ENCODE measurements at regions not wholly inside any gene's neighbourhood (a gene's known extent, or its start where the extent isn't known, plus 50 kb on each side); places are given as distances from the start of the nearest gene placed in this dataset.
"Not testable (repeated sequence)": the region's sequence is repeated elsewhere in the genome, so short reads cannot be mapped to it uniquely, and the experiment has no call there.

DNA sequence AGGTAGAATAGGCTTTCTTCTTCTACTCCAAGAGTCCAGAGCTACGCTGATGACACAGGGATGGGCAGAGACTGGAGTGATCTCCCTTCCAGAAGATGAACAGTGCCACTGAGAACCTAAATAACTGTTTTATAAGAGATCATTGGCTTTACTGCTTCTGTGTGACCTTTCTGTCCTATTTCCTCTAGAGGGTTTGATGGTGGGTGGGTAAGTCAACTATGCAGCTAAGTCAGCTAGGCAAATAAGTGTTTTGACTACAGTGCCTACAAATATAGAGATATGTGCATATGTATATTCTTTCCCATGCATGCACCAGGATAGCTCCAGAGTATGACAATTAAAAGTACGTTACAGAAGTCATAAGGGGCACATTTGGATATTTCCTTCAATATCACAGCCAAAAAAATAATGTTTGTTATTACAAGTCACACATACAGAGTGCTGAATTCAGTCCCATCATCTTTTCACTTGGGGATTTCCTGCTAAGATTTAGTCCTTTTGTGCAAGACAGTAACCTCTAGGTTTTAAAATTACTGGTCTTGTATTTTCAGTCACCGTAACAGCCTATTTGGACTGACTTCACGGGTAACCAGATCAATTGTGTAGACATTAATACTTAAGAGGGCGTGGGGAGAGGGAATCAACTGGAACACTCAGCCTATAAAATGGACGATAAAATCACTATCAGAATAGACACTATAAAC is 412.6 kb upstream of the SOX5 start:
- ATAC-seq (no peak), DNase-seq (no peak)

- ATAC-seq, result no peak
- no peak for DNase-seq
Measured at GRCh38 chr12:24360907-24361306, 411.4 kb upstream of the SOX5 start.

- no peak for DNase-seq
- ATAC-seq, result no peak
Measured at GRCh38 chr12:24360461-24360860, 411.0 kb upstream of the SOX5 start.

- ATAC-seq (no peak), DNase-seq (no peak)
Measured at GRCh38 chr12:24360057-24360456, 410.6 kb upstream of the SOX5 start.

GRCh38 chr12:24359418-24359817 is 409.9 kb upstream of the SOX5 start:
- DNase-seq (no peak), ATAC-seq (no peak)

DNA sequence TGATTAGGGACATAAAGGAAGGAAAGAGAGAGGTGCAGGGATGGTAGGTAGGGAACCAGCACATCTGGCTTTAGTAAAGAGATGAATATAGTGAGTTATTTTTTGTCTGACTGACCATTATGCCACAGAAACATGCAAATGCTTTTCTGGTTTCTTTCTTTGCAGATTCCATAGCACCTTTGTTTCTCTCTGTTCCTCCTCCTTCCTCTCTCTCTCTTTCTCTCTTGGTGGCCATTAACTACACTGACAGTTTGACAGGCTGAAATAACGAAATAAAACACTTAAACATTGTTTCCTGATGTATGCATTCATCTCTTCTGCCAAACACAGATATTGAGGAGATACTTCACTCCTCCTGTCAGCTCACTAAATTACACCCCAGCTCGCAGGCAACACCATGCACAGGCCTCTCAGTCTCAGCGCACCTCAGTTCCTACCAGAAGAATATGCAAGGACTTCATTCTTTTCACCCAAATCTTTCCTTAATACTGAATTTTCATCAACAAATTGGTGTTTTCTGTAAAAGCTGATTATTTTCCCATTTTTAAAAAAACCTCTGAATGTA is 406.9 kb upstream of the SOX5 start:
- DNase-seq (no peak), ATAC-seq (no peak)

DNA sequence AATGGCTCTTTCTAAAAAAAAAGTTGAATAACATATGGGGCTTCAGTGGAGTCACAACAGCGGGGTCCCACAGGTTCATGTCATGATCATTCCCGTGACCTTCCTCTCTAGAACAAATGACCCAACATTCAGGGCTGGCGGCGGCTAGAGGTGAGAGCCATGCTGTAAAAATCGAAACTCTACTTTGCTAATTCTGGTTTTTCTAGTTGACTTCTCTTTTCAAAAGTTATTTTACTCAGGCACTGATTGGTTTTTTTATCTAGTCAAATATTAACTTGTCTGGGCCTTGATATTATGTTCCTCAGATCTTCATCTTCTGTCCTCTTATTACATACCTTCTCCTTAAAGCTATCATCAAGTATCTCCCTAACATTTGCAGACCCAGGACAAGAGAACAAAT is 402.9 kb upstream of the SOX5 start:
- ATAC-seq (no peak), DNase-seq (no peak)

DNA sequence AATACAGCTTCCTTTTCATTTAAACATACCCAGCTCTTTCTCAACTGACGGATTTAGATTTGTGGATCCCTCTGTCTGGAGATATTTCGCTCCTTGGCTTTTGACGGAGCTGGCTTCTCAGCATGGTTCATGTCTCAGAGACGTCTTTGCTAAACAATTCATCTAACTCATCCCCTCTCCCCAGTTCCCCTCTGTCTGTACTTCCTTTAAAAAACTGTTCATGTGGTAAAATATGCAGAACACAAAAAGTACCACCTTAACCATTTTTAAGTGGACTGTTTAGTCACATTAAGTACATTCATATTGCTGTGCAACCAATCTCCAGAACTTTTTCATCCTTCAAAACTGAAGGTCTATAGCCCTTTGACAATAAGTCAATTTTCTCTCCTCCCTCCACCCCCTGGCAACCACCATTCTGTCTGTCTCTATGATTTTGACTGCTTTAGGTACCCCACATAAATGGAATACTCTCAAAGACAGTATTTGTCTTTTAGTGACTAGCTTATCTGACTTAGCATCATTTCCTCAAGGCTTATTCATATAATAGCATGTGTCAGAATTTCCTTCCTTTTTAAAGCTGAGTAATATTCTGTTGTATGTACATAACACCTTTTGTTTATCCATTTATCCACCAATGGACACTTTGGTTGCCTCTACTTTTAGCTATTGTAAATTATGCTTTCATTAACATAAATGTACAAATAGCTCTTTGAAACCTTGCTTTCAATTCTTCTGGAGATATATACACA is 399.8 kb upstream of the SOX5 start:
- no peak for ATAC-seq
- DNase-seq, result no peak

- not testable (repeated sequence) for DNase-seq, ATAC-seq
Measured at GRCh38 chr12:24348180-24348579, 398.7 kb upstream of the SOX5 start.

DNA sequence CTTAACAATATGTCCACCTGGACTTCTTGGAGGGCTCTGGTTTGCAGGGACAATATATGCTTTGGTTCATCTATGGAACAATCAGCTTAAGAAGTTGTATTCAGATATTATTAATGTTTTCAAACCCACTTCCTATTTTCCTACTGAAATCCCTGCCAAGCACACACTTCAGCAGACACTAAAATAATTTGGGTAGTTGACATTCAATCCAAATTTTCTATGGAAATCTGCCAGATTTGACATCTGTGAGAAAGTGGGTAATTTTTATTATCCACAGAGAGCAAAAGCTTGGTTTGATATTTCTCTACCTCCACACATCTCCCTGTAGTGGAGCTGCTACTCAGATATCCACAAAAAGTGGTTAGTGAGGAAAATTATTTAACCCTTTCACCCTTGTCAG is 378.8 kb upstream of the SOX5 start:
- DNase-seq (no peak), ATAC-seq (no peak)

DNA sequence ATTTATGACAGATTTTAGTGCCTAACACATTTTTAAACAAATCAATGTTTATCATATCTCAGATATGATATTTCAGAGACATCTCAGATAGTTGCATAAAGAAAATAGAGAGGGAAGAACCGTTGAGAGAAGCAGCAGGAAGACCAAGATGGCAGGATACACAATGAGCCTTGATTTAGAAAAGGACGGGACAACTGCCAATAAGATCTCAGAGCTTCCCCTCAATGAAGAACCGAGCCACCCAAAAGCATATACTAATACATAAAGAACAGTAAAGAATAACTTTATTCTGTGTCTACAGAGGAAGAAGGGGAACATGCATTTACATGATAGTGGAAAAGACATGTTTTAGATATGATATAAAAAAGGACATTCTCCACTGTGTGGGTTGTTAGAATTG is 375.9 kb upstream of the SOX5 start:
- DNase-seq (no peak), ATAC-seq (no peak)

- ATAC-seq (no peak), DNase-seq (no peak)
Measured at GRCh38 chr12:24307716-24308335, 358.4 kb upstream of the SOX5 start.

DNA sequence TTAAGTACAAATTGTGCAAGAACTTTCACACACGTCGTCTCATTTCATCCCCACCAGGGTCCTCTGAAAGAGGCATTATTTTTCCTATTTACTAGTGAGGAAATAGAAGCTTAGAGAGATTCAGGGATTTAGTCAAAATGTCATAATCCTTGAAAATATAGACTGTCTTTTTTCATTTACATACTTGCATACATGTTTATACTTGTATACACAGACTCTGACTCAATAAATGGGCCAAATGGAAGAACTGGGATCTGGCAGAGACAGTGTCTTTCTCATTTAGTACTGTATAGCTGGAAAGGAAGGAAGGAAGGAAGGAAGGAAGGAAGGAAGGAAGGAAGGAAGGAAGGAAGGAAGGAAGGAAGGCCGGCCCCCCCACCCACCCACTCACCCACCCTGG is 357.7 kb upstream of the SOX5 start:
- DNase-seq, result no peak

GRCh38 chr12:24306001-24306400 is 356.5 kb upstream of the SOX5 start:
- ATAC-seq (no peak), DNase-seq (no peak)

More for the DNA sequence above, 357.7 kb upstream of the SOX5 start:
- no peak for ATAC-seq

GRCh38 chr12:24304285-24304684 is 354.8 kb upstream of the SOX5 start:
- DNase-seq, result no peak
- ATAC-seq, result no peak

GRCh38 chr12:24302708-24303107 is 353.2 kb upstream of the SOX5 start:
- ATAC-seq (no peak), DNase-seq (no peak)

DNA sequence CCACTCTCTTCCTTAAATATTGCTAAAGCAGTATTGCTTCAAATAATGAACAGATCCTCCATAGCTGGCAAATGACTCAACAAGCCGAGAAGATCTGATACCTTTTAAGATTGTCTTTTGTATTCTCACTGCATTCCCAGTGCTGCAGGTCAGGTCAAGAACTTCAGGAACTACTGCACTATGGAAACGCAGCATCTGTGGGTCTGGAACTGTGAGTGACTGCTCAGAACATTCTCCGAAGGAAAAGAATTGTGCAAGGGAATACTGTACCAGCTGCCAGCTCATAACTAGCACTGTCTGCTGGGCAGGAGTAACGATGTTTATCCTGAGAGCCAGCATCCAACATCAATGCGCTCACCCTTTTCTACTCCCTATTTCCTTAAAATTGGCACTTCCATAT is 348.0 kb upstream of the SOX5 start:
- ATAC-seq (no peak), DNase-seq (no peak)

GRCh38 chr12:24293549-24293948 is 344.1 kb upstream of the SOX5 start:
- ATAC-seq (no peak), DNase-seq (no peak)

DNA sequence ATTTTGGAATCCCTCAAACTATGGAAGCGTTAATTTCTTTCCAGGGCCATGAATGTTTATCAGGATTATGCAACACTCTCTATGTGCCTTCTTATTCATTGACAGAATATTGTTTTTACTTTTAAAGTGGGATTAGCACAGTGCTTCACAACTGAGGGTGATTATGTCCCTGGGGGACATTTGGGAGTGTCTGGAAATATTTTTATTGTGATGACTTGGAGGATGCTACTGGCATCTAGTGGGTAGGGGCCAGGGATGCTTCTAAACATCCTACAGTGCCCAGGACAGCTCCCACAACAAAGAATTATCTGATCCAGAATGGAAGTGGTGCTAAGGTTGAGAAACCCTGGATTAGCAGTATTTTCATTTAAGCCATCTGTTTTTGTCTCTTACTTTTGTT is 338.5 kb upstream of the SOX5 start:
- no peak for ATAC-seq
- DNase-seq, result no peak

DNA sequence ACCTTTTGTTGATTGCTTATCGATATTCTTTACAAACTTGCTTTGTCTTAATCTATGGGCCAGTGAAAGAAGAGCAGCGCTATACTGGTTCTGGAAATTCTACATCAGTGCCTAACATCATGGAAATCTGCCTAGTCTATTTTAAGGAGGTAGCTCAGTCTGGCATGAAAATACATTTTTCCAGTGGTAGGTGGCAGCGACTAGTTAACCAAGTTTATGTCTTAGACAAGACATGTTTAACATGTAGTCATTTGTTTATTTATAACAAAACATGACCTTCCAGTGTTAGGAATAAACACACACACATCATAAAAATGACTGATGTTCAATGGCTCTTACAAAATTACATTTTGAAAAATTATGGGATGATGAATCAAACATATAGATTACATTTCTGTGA is 336.0 kb upstream of the SOX5 start:
- ATAC-seq (no peak), DNase-seq (no peak)

DNA sequence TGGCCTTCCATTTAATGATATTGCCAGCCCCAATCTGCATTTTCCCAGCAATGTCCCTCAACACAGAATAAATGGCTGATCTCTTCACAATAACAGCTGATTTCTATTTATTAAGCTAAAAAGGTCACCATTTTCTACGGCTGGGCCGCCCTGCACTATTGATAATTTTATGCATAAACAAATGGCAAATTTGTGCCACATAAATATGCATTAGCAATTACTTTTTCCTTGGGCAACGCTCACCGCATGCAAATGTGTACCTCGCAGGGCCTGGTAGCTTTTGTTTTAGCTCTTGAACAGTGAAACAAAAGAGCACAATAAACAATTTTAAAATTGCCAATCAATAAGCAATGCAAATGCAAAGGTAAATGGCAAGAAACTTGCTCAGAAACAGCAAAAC is 331.9 kb upstream of the SOX5 start:
- DNase-seq (no peak), ATAC-seq (no peak)

- DNase-seq, result no peak
- no peak for ATAC-seq
Measured at GRCh38 chr12:24280056-24280842, 330.8 kb upstream of the SOX5 start.
